Panc1 (cell line): ENCODE measurements at regions not wholly inside any gene's neighbourhood (a gene's known extent, or its start where the extent isn't known, plus 50 kb on each side); places are given as distances from the start of the nearest gene placed in this dataset.

Experiments
- ATAC-seq: fragments of 200-7000 bp; cut with Tn5 transposase; 2 replicates; pipeline ENCODE4 v1.9.1; 2020; ENCODE audit warnings: mild to moderate bottlenecking, moderate library complexity
- BruUV-seq: library from RNA; stranded (reverse); fragments of 400-500 nt; replicated peaks from 2 replicates; lab custom pipeline; 2021; lab: Mats Ljungman, UMichigan
- CTCF ChIA-PET: fragments of 300-600 bp; sonication (Branson Sonifier 250); formaldehyde crosslinking; loops from one replicate; lab custom pipeline; 2022; ENCODE audit warnings: antibody characterized with exemption; lab: Charles Lee
- POLR2A ChIA-PET: fragments of 300-600 bp; sonication (Branson Sonifier 250); formaldehyde crosslinking; loops from one replicate; lab custom pipeline; 2022; ENCODE audit warnings: antibody characterized with exemption; lab: Charles Lee
- DNase-seq: peaks from one replicate; pipeline ENCODE4 v3.0.0-alpha.2; 2010; ENCODE audit warnings: low read depth, low spot score
- H3K27ac ChIP-seq: 2 replicates; pipeline ENCODE4 v1.5.1; 2011; ENCODE audit warnings: mild to moderate bottlenecking, low read length, inconsistent platforms
- H3K27me3 ChIP-seq: fragments of 200-500 bp; sonication (Bioruptor generic); 2 replicates; pipeline ENCODE4 v1.6.0; 2014; ENCODE audit warnings: low read length, inconsistent platforms; ENCODE audit not compliant: control insufficient read depth, insufficient read depth
- H3K36me3 ChIP-seq: fragments of 200-500 bp; sonication (Bioruptor generic); 2 replicates; pipeline ENCODE4 v1.5.1; 2014; ENCODE audit warnings: inconsistent platforms, mild to moderate bottlenecking, low read length, moderate library complexity; ENCODE audit not compliant: control insufficient read depth, insufficient read depth
- H3K4me1 ChIP-seq: 2 replicates; pipeline ENCODE4 v1.5.1; 2011; ENCODE audit warnings: inconsistent platforms, mild to moderate bottlenecking, low read length, moderate library complexity; ENCODE audit not compliant: control insufficient read depth, insufficient read depth
- H3K4me3 ChIP-seq, 2 experiments: 2 replicates each; pipeline ENCODE4 v1.5.1; 2011 to 2012; ENCODE audit warnings: low read depth in 2 of 2, low read length in 2 of 2, mild to moderate bottlenecking in 2 of 2, inconsistent platforms in 1 of 2, moderate library complexity in 1 of 2
- H3K9me3 ChIP-seq: fragments of 200-500 bp; sonication (Bioruptor generic); 2 replicates; pipeline ENCODE4 v1.5.1; 2014; ENCODE audit warnings: low read depth, mild to moderate bottlenecking, inconsistent platforms, low read length, moderate library complexity; ENCODE audit not compliant: control insufficient read depth, insufficient read depth
- CTCF ChIP-seq: fragments of 450-650 bp; IDR thresholded peaks from 2 replicates; pipeline ENCODE4 v1.5.1; 2017; ENCODE audit warnings: mild to moderate bottlenecking
- POLR2AphosphoS5 ChIP-seq: IDR thresholded peaks from 2 replicates; pipeline ENCODE4 v1.6.1; 2012; ENCODE audit warnings: mild to moderate bottlenecking, low read depth, low read length, moderate library complexity
- SIN3A ChIP-seq: IDR thresholded peaks from 2 replicates; pipeline ENCODE4 v1.6.1; 2012; ENCODE audit warnings: low read depth, mild to moderate bottlenecking, low read length, moderate library complexity, borderline replicate concordance; ENCODE audit not compliant: insufficient read depth
- TCF7L2 ChIP-seq: IDR thresholded peaks from 2 replicates; pipeline ENCODE4 v1.6.1; 2011; ENCODE audit warnings: mild to moderate bottlenecking, low read depth, low read length, inconsistent platforms
- in situ Hi-C: cut with HindIII; loops from 2 replicates; pipeline ENCODE4 v1.10.0; 2016; ENCODE audit warnings: low sequenced_read_pairs, low pct_unique_long_range_greater_than_20kb
- intact Hi-C: fragments of 100-400 bp; cut with micrococcal nuclease; formaldehyde crosslinking; loops from one replicate; pipeline ENCODE4 v1.10.0; 2022; ENCODE audit not compliant: unreplicated experiment
- TF ChIP-seq, protein P1 (sequence below), 2 experiments: IDR thresholded peaks; 2 replicates each; pipeline ENCODE4 v1.6.1; 2011 to 2012; ENCODE audit warnings: low read depth in 2 of 2, control low read depth in 1 of 2, low read length in 1 of 2, mild to moderate bottlenecking in 1 of 2, moderate library complexity in 1 of 2; ENCODE audit not compliant: insufficient read depth in 1 of 2

DNA sequence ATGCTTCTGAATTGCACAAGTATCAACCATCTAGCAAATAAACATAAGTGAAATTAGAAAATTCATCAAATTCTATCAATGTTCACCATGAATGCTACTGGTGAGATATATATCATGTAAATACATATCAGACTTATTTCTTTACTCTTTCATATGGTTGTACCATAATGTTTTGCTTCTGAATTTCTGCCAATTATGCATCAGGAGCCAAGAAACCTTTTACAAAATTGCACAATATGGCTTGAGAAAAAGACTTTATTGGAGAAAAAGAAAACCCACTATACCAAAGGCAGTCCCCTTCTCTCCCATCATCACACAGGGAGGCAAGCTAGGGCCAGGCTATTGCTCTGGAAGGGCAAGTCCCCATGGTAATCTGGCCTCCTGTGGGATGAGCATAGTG lies 402.6 kb downstream of the C6orf118 start:
- TF ChIP-seq SIN3A (no peak), POLR2AphosphoS5 (no peak), CTCF (no peak), TCF7L2 (no peak)
- TF ChIP-seq, protein P1, sequence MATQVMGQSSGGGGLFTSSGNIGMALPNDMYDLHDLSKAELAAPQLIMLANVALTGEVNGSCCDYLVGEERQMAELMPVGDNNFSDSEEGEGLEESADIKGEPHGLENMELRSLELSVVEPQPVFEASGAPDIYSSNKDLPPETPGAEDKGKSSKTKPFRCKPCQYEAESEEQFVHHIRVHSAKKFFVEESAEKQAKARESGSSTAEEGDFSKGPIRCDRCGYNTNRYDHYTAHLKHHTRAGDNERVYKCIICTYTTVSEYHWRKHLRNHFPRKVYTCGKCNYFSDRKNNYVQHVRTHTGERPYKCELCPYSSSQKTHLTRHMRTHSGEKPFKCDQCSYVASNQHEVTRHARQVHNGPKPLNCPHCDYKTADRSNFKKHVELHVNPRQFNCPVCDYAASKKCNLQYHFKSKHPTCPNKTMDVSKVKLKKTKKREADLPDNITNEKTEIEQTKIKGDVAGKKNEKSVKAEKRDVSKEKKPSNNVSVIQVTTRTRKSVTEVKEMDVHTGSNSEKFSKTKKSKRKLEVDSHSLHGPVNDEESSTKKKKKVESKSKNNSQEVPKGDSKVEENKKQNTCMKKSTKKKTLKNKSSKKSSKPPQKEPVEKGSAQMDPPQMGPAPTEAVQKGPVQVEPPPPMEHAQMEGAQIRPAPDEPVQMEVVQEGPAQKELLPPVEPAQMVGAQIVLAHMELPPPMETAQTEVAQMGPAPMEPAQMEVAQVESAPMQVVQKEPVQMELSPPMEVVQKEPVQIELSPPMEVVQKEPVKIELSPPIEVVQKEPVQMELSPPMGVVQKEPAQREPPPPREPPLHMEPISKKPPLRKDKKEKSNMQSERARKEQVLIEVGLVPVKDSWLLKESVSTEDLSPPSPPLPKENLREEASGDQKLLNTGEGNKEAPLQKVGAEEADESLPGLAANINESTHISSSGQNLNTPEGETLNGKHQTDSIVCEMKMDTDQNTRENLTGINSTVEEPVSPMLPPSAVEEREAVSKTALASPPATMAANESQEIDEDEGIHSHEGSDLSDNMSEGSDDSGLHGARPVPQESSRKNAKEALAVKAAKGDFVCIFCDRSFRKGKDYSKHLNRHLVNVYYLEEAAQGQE (IDR thresholded peaks at IDR 0.05; ENCODE audit: insufficient read depth in 1 of 2, low read depth in 2 of 2, low read length in 1 of 2): no peak
- ChIA-PET CTCF (no interaction called here), POLR2A (no interaction called here)
- Histone ChIP-seq H3K27ac (no peak overlapping the region), H3K27me3 (no peaks in the 10 kb centered on the region), H3K4me3 (no peak overlapping the region), H3K9me3 (no peaks in the 10 kb centered on the region), H3K36me3 (no peaks in the 10 kb centered on the region), H3K4me1 (no peaks in the 10 kb centered on the region)
- BruUV-seq: no TSS peak
- in situ Hi-C loops (no loop called here), intact Hi-C loops (no loop called here)
- no peak for DNase-seq
- ATAC-seq: no peak

- H3K27ac ChIP-seq: no peak overlapping the region
- no peak overlapping the region for H3K4me3 ChIP-seq
- no TSS peak for BruUV-seq
- ATAC-seq: no peak
- CTCF ChIA-PET: no interaction called here
- POLR2A ChIA-PET: no interaction called here
- in situ Hi-C loops: no loop called here
- intact Hi-C loops: no loop called here
- H3K9me3 ChIP-seq: no peaks in the 10 kb centered on the region
- DNase-seq: no peak
- no peaks in the 10 kb centered on the region for H3K4me1 ChIP-seq
- no peaks in the 10 kb centered on the region for H3K27me3 ChIP-seq
- no peak for TF ChIP-seq CTCF
- no peak for TF ChIP-seq POLR2AphosphoS5
- TF ChIP-seq SIN3A: no peak
- no peak for TF ChIP-seq TCF7L2
- TF ChIP-seq, protein P1 (IDR thresholded peaks at IDR 0.05; ENCODE audit: insufficient read depth in 1 of 2, low read depth in 2 of 2, low read length in 1 of 2): no peak
- H3K36me3 ChIP-seq: no peaks in the 10 kb centered on the region
These were observed 404.1 kb downstream of the C6orf118 start for GRCh38 chr6:164905311-164905710.
